Loucy (cell line): ENCODE measurements at regions not wholly inside any gene's neighbourhood (a gene's known extent, or its start where the extent isn't known, plus 50 kb on each side); places are given as distances from the start of the nearest gene placed in this dataset.
"Not testable (repeated sequence)": the region's sequence is repeated elsewhere in the genome, so short reads cannot be mapped to it uniquely, and the experiment has no call there.

Experiments
- H2AFZ ChIP-seq: fragments of 200-600 bp; sonication (generic); 2 replicates; pipeline ENCODE4 v1.6.0; 2016; ENCODE audit warnings: antibody characterized with exemption, mild to moderate bottlenecking, low read length, moderate library complexity
- H3F3A ChIP-seq: fragments of 200-600 bp; 2 replicates; pipeline ENCODE4 v1.6.0; 2016; ENCODE audit warnings: antibody characterized with exemption, low read depth, mild to moderate bottlenecking
- H3K27me3 ChIP-seq: fragments of 200-600 bp; sonication (generic); 2 replicates; pipeline ENCODE4 v1.6.1; 2014; ENCODE audit warnings: low read length, mild to moderate bottlenecking; ENCODE audit not compliant: insufficient read depth, poor library complexity, severe bottlenecking
- H3K36me3 ChIP-seq: fragments of 200-600 bp; sonication (generic); 2 replicates; pipeline ENCODE4 v1.6.1; 2016; ENCODE audit warnings: low read length; ENCODE audit not compliant: insufficient read depth
- H3K4me1 ChIP-seq: fragments of 200-600 bp; sonication (generic); 2 replicates; pipeline ENCODE4 v1.5.1; 2014; ENCODE audit warnings: low read length, mild to moderate bottlenecking; ENCODE audit not compliant: insufficient read depth, poor library complexity, severe bottlenecking
- H3K4me2 ChIP-seq: fragments of 200-600 bp; sonication (generic); 2 replicates; pipeline ENCODE4 v1.6.0; 2014; ENCODE audit warnings: antibody characterized with exemption, low read length, low read depth, mild to moderate bottlenecking; ENCODE audit not compliant: poor library complexity, severe bottlenecking
- H3K4me3 ChIP-seq: fragments of 200-600 bp; sonication (generic); 2 replicates; pipeline ENCODE4 v1.5.1; 2014; ENCODE audit warnings: low read length, mild to moderate bottlenecking, mixed read lengths; ENCODE audit not compliant: poor library complexity, severe bottlenecking
- H3K79me2 ChIP-seq: fragments of 200-600 bp; sonication (generic); 2 replicates; pipeline ENCODE4 v1.6.1; 2014; ENCODE audit warnings: low read length; ENCODE audit not compliant: insufficient read depth
- H3K9ac ChIP-seq: fragments of 200-600 bp; sonication (generic); 2 replicates; pipeline ENCODE4 v1.6.0; 2014; ENCODE audit warnings: mild to moderate bottlenecking, low read depth, low read length, moderate library complexity; ENCODE audit not compliant: poor library complexity, severe bottlenecking
- H3K9me2 ChIP-seq: fragments of 200-600 bp; sonication (generic); replicated peaks from 2 replicates; pipeline ENCODE4 v1.6.1; 2016; ENCODE audit warnings: low read depth, low read length, mixed read lengths
- H3K9me3 ChIP-seq: fragments of 200-600 bp; sonication (generic); 2 replicates; pipeline ENCODE4 v1.6.1; 2014; ENCODE audit warnings: mild to moderate bottlenecking, antibody characterized with exemption, low read length, low read depth; ENCODE audit not compliant: insufficient read depth
- H4K20me1 ChIP-seq: fragments of 200-600 bp; sonication (generic); 2 replicates; pipeline ENCODE4 v1.6.0; 2014; ENCODE audit warnings: antibody characterized with exemption, low read length, mild to moderate bottlenecking; ENCODE audit not compliant: insufficient read depth, poor library complexity, severe bottlenecking
- EZH2phosphoT487 ChIP-seq: fragments of 200-600 bp; IDR thresholded peaks from 2 replicates; pipeline ENCODE4 v1.6.1; 2018; ENCODE audit warnings: antibody characterized with exemption, mild to moderate bottlenecking, moderate library complexity, borderline replicate concordance
- TF ChIP-seq, protein P1 (sequence below): fragments of 200-600 bp; sonication (generic); conservative IDR thresholded peaks from 2 replicates; pipeline ENCODE4 v1.5.1; 2014; ENCODE audit warnings: mild to moderate bottlenecking, antibody characterized with exemption, low read length

DNA sequence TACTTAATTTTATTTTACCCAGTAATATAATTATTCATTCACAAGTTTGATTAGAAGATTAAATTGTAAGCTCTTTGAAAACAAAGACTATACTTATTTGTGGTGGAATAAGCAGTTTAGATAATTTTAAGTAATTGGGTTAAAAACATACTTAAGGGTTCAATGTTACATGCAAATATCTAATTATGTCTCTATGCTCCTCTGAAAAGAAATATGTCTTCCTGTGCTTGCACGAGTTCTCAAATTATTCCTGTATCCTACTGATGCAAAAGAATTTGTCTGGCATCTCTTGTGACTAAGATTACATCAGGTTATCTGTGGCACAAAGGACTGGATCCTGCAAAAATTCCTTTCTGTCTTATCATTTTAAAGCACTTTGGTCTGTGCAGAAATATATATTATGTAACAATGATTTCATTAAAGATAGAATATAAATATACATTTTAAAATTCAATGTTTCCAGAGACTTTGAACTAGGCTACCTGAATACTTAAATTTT, 416.7 kb downstream of the COL11A1 start:
- no peaks in the 10 kb centered on the region for H3K36me3 ChIP-seq
- H3K9me2 ChIP-seq, result no peaks in the 10 kb centered on the region
- H3K4me1 ChIP-seq, result peaks cover 16% of the 10 kb centered on the region
- no peaks in the 10 kb centered on the region for H3K79me2 ChIP-seq
- no peaks in the 10 kb centered on the region; the same call in 1 of the 2 replicates for H3K9me3 ChIP-seq
- TF ChIP-seq, protein P1, sequence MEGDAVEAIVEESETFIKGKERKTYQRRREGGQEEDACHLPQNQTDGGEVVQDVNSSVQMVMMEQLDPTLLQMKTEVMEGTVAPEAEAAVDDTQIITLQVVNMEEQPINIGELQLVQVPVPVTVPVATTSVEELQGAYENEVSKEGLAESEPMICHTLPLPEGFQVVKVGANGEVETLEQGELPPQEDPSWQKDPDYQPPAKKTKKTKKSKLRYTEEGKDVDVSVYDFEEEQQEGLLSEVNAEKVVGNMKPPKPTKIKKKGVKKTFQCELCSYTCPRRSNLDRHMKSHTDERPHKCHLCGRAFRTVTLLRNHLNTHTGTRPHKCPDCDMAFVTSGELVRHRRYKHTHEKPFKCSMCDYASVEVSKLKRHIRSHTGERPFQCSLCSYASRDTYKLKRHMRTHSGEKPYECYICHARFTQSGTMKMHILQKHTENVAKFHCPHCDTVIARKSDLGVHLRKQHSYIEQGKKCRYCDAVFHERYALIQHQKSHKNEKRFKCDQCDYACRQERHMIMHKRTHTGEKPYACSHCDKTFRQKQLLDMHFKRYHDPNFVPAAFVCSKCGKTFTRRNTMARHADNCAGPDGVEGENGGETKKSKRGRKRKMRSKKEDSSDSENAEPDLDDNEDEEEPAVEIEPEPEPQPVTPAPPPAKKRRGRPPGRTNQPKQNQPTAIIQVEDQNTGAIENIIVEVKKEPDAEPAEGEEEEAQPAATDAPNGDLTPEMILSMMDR, result no peak
- TF ChIP-seq EZH2phosphoT487, result no peak
- no peak overlapping the region for H3K4me3 ChIP-seq
- H4K20me1 ChIP-seq, result no peaks in the 10 kb centered on the region
- no peaks in the 10 kb centered on the region for H3K27me3 ChIP-seq
- H3K9ac ChIP-seq, result no peak overlapping the region
- no peaks in the 10 kb centered on the region for H3F3A ChIP-seq
- H3K4me2 ChIP-seq, result no peak overlapping the region
- no peak overlapping the region for H2AFZ ChIP-seq

DNA sequence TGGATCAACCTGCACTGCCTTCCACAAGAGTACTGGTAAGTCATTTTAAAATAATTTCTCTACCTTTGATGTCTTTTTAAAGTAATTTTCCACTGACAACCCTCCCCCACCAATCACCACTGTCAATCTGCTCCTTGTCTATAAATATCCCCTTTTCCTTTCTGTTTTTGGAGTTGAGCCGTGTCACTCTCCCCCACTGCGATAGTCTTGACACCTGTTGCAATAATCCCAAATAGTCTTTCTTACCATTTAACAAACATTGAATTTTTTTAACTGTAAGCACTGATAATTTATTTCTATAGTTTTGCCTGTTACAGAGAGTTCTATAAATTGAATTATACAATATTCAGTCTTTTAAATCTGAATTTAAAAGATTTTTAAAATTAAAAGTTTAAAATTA, 420.9 kb downstream of the COL11A1 start:
- no peaks in the 10 kb centered on the region for H3K79me2 ChIP-seq
- no peak overlapping the region for H3K4me3 ChIP-seq
- H3K9me2 ChIP-seq, result no peaks in the 10 kb centered on the region

DNA sequence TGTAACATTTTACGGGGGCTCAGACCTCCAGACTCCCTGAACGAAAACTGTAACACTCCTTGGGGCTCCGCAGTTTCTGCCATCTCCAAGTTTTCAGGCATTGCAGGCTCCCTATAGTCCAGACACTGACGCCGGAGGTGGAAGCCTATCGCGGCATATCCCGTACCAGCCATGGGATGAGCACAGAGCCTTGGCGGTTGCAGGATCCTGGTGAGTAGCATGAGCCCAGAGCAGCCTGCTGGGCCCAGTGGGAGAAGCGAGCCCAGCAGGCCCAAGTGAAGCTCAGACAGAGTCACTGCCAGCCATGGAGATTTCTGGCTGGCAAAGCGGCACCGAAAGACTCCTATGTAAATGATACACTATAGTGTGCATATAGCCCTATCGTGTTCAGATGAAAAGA, 446.8 kb downstream of the COL11A1 start:
- no peak overlapping the region for H2AFZ ChIP-seq
- H4K20me1 ChIP-seq, result no peaks in the 10 kb centered on the region
- no peaks in the 10 kb centered on the region for H3K79me2 ChIP-seq
- H3K9ac ChIP-seq, result no peak overlapping the region
- no peaks in the 10 kb centered on the region for H3K36me3 ChIP-seq
- H3K9me2 ChIP-seq, result no peaks in the 10 kb centered on the region
- no peak for TF ChIP-seq EZH2phosphoT487
- TF ChIP-seq, protein P1, result no peak
- no peaks in the 10 kb centered on the region for H3K9me3 ChIP-seq
- no peak overlapping the region for H3K4me2 ChIP-seq
- H3K4me1 ChIP-seq, result no peaks in the 10 kb centered on the region
- H3F3A ChIP-seq, result no peaks in the 10 kb centered on the region
- H3K27me3 ChIP-seq, result no peaks in the 10 kb centered on the region
- H3K4me3 ChIP-seq, result no peak overlapping the region

More for the DNA sequence above, 420.9 kb downstream of the COL11A1 start:
- no peak overlapping the region for H3K4me2 ChIP-seq
- H3K9ac ChIP-seq, result no peak overlapping the region
- H4K20me1 ChIP-seq, result no peaks in the 10 kb centered on the region
- no peaks in the 10 kb centered on the region for H3K9me3 ChIP-seq
- no peak overlapping the region for H2AFZ ChIP-seq
- TF ChIP-seq EZH2phosphoT487, result no peak
- TF ChIP-seq, protein P1, result no peak
- H3F3A ChIP-seq, result no peaks in the 10 kb centered on the region
- no peaks in the 10 kb centered on the region for H3K36me3 ChIP-seq
- H3K27me3 ChIP-seq, result no peaks in the 10 kb centered on the region
- H3K4me1 ChIP-seq, result peaks cover 20% of the 10 kb centered on the region

DNA sequence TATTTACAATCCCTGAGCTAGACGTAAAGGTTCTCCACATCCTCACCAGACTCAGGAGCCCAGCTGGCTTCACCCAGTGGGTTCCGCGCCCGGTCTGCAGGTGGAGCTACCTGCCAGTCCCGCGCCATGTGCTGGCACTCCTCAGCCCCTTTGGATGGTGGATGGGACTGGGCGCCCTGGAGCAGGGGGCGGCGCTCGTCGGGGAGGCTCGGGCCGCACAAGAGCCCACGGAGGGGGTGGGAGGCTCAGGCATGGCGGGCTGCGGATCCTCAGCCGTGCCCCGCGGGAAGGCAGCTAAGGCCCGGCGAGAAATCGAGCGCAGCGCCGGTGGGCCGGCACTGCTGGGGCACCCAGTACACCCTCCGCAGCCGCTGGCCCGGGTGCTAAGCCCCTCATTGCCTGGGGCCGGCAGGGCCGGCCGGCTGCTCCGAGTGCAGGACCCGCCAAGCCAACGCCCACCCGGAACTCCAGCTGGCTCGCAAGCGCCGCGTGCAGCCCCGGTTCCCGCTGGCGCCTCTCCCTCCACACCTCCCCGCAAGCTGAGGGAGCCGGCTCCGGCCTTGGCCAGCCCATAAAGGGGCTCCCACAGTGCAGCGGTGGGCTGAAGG, 448.3 kb downstream of the COL11A1 start:
- H3K4me1 ChIP-seq, H4K20me1 ChIP-seq, H3K4me3 ChIP-seq, H3K27me3 ChIP-seq, H3F3A ChIP-seq, H2AFZ ChIP-seq, H3K9me3 ChIP-seq, H3K9me2 ChIP-seq, H3K9ac ChIP-seq, H3K36me3 ChIP-seq, H3K79me2 ChIP-seq, H3K4me2 ChIP-seq: not testable (repeated sequence)
